HepG2 (cell line): ENCODE measurements at regions not wholly inside any gene's neighbourhood (a gene's known extent, or its start where the extent isn't known, plus 50 kb on each side); places are given as distances from the start of the nearest gene placed in this dataset.
A peak's percentile ranks its signal among the peaks of the same experiment; 100 is the strongest.

ENCODE experiments used
- ARNT2 ChIP-seq: sonication (generic); formaldehyde crosslinking; IDR thresholded peaks from 2 replicates; pipeline ENCODE4 v1.8.0; 2022; ENCODE audit warnings: mild to moderate bottlenecking, low read depth, missing genetic modification reagents, moderate library complexity
- BORCS8-MEF2B ChIP-seq: sonication (generic); formaldehyde crosslinking; IDR thresholded peaks from 2 replicates; pipeline ENCODE4 v1.8.0; 2022; ENCODE audit warnings: mild to moderate bottlenecking, missing genetic modification reagents
- FOXP4 ChIP-seq: sonication (generic); formaldehyde crosslinking; IDR thresholded peaks from 2 replicates; pipeline ENCODE4 v1.4.0; 2020; ENCODE audit warnings: missing genetic modification reagents
- GABPB1 ChIP-seq: IDR thresholded peaks from 2 replicates; pipeline ENCODE4 v1.6.1; 2016; ENCODE audit warnings: mild to moderate bottlenecking, missing genetic modification reagents, moderate library complexity, missing compliant biosample characterization
- ISL2 ChIP-seq: sonication (generic); formaldehyde crosslinking; IDR thresholded peaks from 2 replicates; pipeline ENCODE4 v1.5.0; 2020; ENCODE audit warnings: missing genetic modification reagents
- REXO4 ChIP-seq: sonication (generic); formaldehyde crosslinking; IDR thresholded peaks from 2 replicates; pipeline ENCODE4 v1.8.0; 2022; ENCODE audit warnings: missing genetic modification reagents, mild to moderate bottlenecking, borderline replicate concordance
- SETDB1 ChIP-seq: sonication (generic); formaldehyde crosslinking; IDR thresholded peaks from 2 replicates; pipeline ENCODE4 v1.5.1; 2020; ENCODE audit warnings: missing genetic modification reagents, mild to moderate bottlenecking, borderline replicate concordance
- TAF15 ChIP-seq: fragments of 200-400 bp; formaldehyde crosslinking; IDR thresholded peaks from one replicate; pipeline ENCODE4 v1.6.1; 2018; ENCODE audit warnings: mild to moderate bottlenecking, low read depth, low read length; ENCODE audit not compliant: poor library complexity, severe bottlenecking
- ZKSCAN8 ChIP-seq: IDR thresholded peaks from 2 replicates; pipeline ENCODE4 v1.6.1; 2016; ENCODE audit warnings: borderline replicate concordance, missing genetic modification reagents, missing compliant biosample characterization
- ZNF292 ChIP-seq: sonication (generic); formaldehyde crosslinking; IDR thresholded peaks from 2 replicates; pipeline ENCODE4 v1.8.1; 2022; ENCODE audit warnings: mild to moderate bottlenecking, low read depth, missing genetic modification reagents, borderline replicate concordance
- ZNF687 ChIP-seq: sonication (generic); formaldehyde crosslinking; IDR thresholded peaks from 2 replicates; pipeline ENCODE4 v1.5.1; 2020; ENCODE audit warnings: mild to moderate bottlenecking, missing genetic modification reagents, moderate library complexity
- ZNF746 ChIP-seq: sonication (generic); formaldehyde crosslinking; IDR thresholded peaks from 2 replicates; pipeline ENCODE4 v1.8.0; 2022; ENCODE audit warnings: mild to moderate bottlenecking, missing genetic modification reagents
- ZNF781 ChIP-seq: sonication (generic); formaldehyde crosslinking; IDR thresholded peaks from 2 replicates; pipeline ENCODE4 v1.5.1; 2020; ENCODE audit warnings: borderline replicate concordance, mild to moderate bottlenecking, missing genetic modification reagents; ENCODE audit errors: not compliant biosample characterization
- ZSCAN12 ChIP-seq: sonication (generic); formaldehyde crosslinking; IDR thresholded peaks from 2 replicates; pipeline ENCODE4 v1.9.0; 2021; ENCODE audit warnings: mild to moderate bottlenecking, missing genetic modification reagents
- TF ChIP-seq, protein P1 (sequence below): sonication (generic); formaldehyde crosslinking; IDR thresholded peaks from 2 replicates; pipeline ENCODE4 v1.8.0; 2022; ENCODE audit warnings: missing genetic modification reagents, mild to moderate bottlenecking, borderline replicate concordance
- TF ChIP-seq, protein P2 (sequence below): sonication (generic); formaldehyde crosslinking; IDR thresholded peaks from 2 replicates; pipeline ENCODE4 v1.4.0; 2020; ENCODE audit warnings: missing genetic modification reagents

DNA sequence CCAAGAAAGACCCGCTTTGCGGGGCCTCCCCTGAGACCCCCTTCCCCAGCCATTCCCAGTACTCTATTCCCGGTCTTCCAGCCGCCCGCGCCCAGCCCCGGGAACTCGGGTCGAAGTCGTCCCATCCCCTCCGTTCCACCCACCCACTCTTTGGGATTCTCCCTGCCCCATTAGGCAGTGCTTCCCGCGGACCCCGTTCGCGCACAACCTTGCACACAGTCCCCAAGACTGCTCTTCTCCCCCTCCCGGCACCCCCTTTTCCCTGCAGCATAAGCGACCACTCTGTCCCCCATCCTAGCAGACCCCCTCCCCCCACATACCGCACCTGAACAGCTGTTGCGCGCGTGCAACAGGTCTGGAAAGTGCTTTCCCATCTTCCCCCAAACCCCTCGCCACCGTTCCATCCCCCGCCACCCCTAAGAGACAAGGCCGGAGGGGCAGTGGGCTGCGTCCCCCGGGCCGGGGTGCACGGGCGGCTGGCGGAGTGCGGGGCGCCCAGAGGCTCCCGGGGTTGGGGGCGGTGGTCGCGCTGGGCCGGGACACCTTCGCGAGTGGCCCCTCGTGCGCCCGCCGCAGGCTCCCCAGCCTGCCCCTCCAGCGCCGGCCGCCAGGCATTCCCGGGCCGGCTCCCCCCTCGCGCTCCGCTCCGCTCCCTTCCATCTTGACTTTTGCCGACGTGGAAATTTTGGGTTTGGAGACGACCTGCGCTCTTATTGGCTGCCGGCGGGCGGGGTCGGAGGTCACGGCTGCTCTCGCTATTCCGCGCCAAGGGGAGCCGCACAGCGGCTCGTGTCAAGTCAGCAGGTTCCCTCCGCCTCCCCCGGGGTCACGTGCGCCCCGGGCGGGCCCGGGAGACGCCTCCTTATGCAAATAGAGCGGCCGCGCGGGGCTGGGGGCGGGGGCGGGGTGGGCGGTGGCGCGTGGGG lies 201.2 kb upstream of the NFE2L3 start (continued):
- TF ChIP-seq ZNF687 (CRISPR knock-in tag) = peak; percentile 82
- TF ChIP-seq GABPB1 (CRISPR knock-in tag) = peak; percentile 61; the same call in 1 of the 2 replicates
- TF ChIP-seq ZNF746 (CRISPR knock-in tag) = no peak
- TF ChIP-seq BORCS8-MEF2B (CRISPR knock-in tag) = no peak
- TF ChIP-seq ZNF292 (CRISPR knock-in tag) = no peak
- TF ChIP-seq ARNT2 (CRISPR knock-in tag) = no peak; the same call in 1 of the 2 replicates
- TF ChIP-seq SETDB1 (CRISPR knock-in tag) = no peak
- TF ChIP-seq TAF15 = no peak
- TF ChIP-seq, protein P1, sequence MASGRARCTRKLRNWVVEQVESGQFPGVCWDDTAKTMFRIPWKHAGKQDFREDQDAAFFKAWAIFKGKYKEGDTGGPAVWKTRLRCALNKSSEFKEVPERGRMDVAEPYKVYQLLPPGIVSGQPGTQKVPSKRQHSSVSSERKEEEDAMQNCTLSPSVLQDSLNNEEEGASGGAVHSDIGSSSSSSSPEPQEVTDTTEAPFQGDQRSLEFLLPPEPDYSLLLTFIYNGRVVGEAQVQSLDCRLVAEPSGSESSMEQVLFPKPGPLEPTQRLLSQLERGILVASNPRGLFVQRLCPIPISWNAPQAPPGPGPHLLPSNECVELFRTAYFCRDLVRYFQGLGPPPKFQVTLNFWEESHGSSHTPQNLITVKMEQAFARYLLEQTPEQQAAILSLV = no peak
- no peak for TF ChIP-seq ZSCAN12 (CRISPR knock-in tag)
- no peak for TF ChIP-seq ZKSCAN8 (CRISPR knock-in tag)
- peak; percentile 38; the same call in 1 of the 2 replicates for TF ChIP-seq ISL2
- TF ChIP-seq, protein P2, sequence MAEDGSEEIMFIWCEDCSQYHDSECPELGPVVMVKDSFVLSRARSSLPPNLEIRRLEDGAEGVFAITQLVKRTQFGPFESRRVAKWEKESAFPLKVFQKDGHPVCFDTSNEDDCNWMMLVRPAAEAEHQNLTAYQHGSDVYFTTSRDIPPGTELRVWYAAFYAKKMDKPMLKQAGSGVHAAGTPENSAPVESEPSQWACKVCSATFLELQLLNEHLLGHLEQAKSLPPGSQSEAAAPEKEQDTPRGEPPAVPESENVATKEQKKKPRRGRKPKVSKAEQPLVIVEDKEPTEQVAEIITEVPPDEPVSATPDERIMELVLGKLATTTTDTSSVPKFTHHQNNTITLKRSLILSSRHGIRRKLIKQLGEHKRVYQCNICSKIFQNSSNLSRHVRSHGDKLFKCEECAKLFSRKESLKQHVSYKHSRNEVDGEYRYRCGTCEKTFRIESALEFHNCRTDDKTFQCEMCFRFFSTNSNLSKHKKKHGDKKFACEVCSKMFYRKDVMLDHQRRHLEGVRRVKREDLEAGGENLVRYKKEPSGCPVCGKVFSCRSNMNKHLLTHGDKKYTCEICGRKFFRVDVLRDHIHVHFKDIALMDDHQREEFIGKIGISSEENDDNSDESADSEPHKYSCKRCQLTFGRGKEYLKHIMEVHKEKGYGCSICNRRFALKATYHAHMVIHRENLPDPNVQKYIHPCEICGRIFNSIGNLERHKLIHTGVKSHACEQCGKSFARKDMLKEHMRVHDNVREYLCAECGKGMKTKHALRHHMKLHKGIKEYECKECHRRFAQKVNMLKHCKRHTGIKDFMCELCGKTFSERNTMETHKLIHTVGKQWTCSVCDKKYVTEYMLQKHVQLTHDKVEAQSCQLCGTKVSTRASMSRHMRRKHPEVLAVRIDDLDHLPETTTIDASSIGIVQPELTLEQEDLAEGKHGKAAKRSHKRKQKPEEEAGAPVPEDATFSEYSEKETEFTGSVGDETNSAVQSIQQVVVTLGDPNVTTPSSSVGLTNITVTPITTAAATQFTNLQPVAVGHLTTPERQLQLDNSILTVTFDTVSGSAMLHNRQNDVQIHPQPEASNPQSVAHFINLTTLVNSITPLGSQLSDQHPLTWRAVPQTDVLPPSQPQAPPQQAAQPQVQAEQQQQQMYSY (CRISPR knock-in tag) = peak; percentile 97
- no peak for TF ChIP-seq REXO4 (CRISPR knock-in tag)
- peak; percentile 23; the same call in 1 of the 2 replicates for TF ChIP-seq FOXP4 (CRISPR knock-in tag)
- TF ChIP-seq ZNF781 (CRISPR knock-in tag) = peak; percentile 6
